Psoas muscle (tissue), 7 donors: ENCODE measurements at regions not wholly inside any gene's neighbourhood (a gene's known extent, or its start where the extent isn't known, plus 50 kb on each side); places are given as distances from the start of the nearest gene placed in this dataset.

Experiments
- ATAC-seq, 4 donors: fragments of 200-7000 bp; cut with Tn5 transposase; one replicate each; pipeline ENCODE4 v1.9.1; 2020; ENCODE audit warnings: moderate library complexity in 3 of 4, mild to moderate bottlenecking in 2 of 4
- DNase-seq, 2 donors: peaks; one replicate each; pipeline ENCODE4 v3.0.0-alpha.2; 2020
- H3K27ac ChIP-seq: fragments of 200-600 bp; one replicate; pipeline ENCODE4 v1.8.0; 2022
- H3K27me3 ChIP-seq, 3 donors: fragments of 200-600 bp in 1 of 3; one replicate each; pipeline versions ENCODE4 v1.6.1 to v1.8.0; 2013 to 2022; ENCODE audit warnings: low read length in 2 of 3, mild to moderate bottlenecking in 2 of 3, moderate library complexity in 1 of 3; ENCODE audit not compliant: insufficient read depth in 3 of 3
- H3K36me3 ChIP-seq, 2 donors: fragments of 200-600 bp in 1 of 2; one replicate each; pipeline versions ENCODE4 v1.6.1 to v1.8.0; 2013 to 2022; ENCODE audit warnings: low read depth in 1 of 2, mild to moderate bottlenecking in 1 of 2, moderate library complexity in 1 of 2; ENCODE audit not compliant: insufficient read depth in 1 of 2
- H3K4me1 ChIP-seq: fragments of 200-600 bp; one replicate; pipeline ENCODE4 v1.8.0; 2022
- H3K4me3 ChIP-seq: fragments of 200-600 bp; one replicate; pipeline ENCODE4 v1.8.0; 2022; ENCODE audit warnings: mild to moderate bottlenecking
- H3K9me3 ChIP-seq: fragments of 200-600 bp; one replicate; pipeline ENCODE4 v1.8.0; 2022
- CTCF ChIP-seq: fragments of 200-600 bp; IDR thresholded peaks from one replicate; pipeline ENCODE4 v1.8.0; 2022; ENCODE audit warnings: antibody characterized with exemption
- WGBS, 3 donors: extraction: QIAGEN DNeasy Blood & Tissue Kit; methylation state at CpG; one replicate each; pipeline versions ENCODE4 v1.1.6 to v1.1.7; 2013; 5-methylcytosine and 5-hydroxymethylcytosine counted together
- intact Hi-C, 2 donors: fragments of 100-400 bp; cut with DNase I; formaldehyde crosslinking; loops; one replicate each; pipeline versions ENCODE4 v1.11.0 to v1.14.2; 2022
- donor health status: healthy with polysubstance abuse.
- donor health status: DM: no; HTN: no; CAD: no; lungs with moderate emphysema.
- donor health status: Bipolar disorder and iron deficiency.
- donor health status: healthy.
- donor health status: DM: yes; HTN: yes; CAD: no.
- donor health status: DM: no; HTN: no; CAD: no.
- donor health status: DM: yes; HTN: yes; CAD: no.

GRCh38 chr4:53707491-53707890 lies 116.2 kb upstream of the LNX1 start:
- H3K4me1 ChIP-seq, result peaks cover 7% of the 10 kb centered on the region
- no peak for ATAC-seq
- 82 to 93% (median 92%) methylated on average over 2 of the region's 2 CpGs for WGBS, 3 donors

GRCh38 chr4:53706422-53707032 lies 115.2 kb upstream of the LNX1 start:
- no peak for DNase-seq
- Histone ChIP-seq H3K27me3 (no peaks in the 10 kb centered on the region), H3K27ac (no peak overlapping the region), H3K36me3 (no peaks in the 10 kb centered on the region), H3K4me1 (peaks cover 10% of the 10 kb centered on the region), H3K4me3 (no peak overlapping the region), H3K9me3 (no peaks in the 10 kb centered on the region)
- ATAC-seq, result peak in 1 of 4 donors; percentile 36
- peak; percentile 41 for TF ChIP-seq CTCF
- WGBS, 3 donors, result 65 to 80% (median 69%) methylated on average over 8 of the region's 8 CpGs
- intact Hi-C loops, result loop anchor here in 1 of 2 donors (5.0 to 10.0 kb wide), 2 partner anchors 198 to 511 kb away; no protein-coding TSS in a partner anchor

More at GRCh38 chr4:53707491-53707890, 116.2 kb upstream of the LNX1 start:
- H3K9me3 ChIP-seq, result no peaks in the 10 kb centered on the region
- no peak for DNase-seq
- H3K4me3 ChIP-seq, result no peak overlapping the region
- no peak overlapping the region for H3K27ac ChIP-seq
- intact Hi-C loops, result loop anchor here in 1 of 2 donors (5.0 to 10.0 kb wide), 2 partner anchors 197 to 510 kb away; no protein-coding TSS in a partner anchor
- no peak for TF ChIP-seq CTCF
- H3K27me3 ChIP-seq, result no peaks in the 10 kb centered on the region
- no peaks in the 10 kb centered on the region for H3K36me3 ChIP-seq

DNA sequence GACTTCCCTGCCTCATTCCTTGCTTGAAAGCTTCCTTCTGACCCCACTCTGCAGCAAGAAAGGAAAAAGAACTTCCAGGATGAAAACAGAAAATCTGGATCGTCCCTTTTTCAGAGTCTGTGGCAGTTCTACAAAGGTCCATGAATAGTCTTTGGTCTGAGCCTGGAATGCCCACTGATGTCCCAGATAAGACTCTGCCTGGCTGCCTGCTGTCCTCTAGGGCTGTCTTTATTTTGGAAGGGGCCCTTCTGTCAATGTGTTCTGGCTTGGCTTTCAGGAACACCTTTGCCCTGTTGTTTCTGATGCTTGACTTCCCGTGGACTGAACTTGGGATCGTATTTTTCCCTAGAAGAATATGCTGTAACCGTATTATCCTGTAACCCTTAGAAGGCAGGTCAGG lies 114.7 kb upstream of the LNX1 start:
- intact Hi-C loops, result loop anchor here in 1 of 2 donors (5.0 to 10.0 kb wide), 2 partner anchors 199 to 511 kb away; no protein-coding TSS in a partner anchor
- H3K4me3 ChIP-seq, result no peak overlapping the region
- H3K27ac ChIP-seq, result no peak overlapping the region
- H3K4me1 ChIP-seq, result peaks cover 10% of the 10 kb centered on the region
- H3K9me3 ChIP-seq, result no peaks in the 10 kb centered on the region
- ATAC-seq, result no peak
- no peaks in the 10 kb centered on the region for H3K27me3 ChIP-seq
- H3K36me3 ChIP-seq, result no peaks in the 10 kb centered on the region
- no peak for TF ChIP-seq CTCF
- 34 to 49% (median 40%) methylated on average over 4 of the region's 4 CpGs for WGBS, 3 donors
- DNase-seq, result no peak

GRCh38 chr4:53705151-53705764 lies 114.0 kb upstream of the LNX1 start:
- DNase-seq (no peak), ATAC-seq (no peak)
- Histone ChIP-seq H3K27ac (no peak overlapping the region), H3K9me3 (no peaks in the 10 kb centered on the region), H3K36me3 (no peaks in the 10 kb centered on the region), H3K4me1 (peaks cover 10% of the 10 kb centered on the region), H3K4me3 (no peak overlapping the region), H3K27me3 (no peaks in the 10 kb centered on the region)
- intact Hi-C loops, result loop anchor here in 1 of 2 donors (5.0 to 10.0 kb wide), 2 partner anchors 200 to 512 kb away; no protein-coding TSS in a partner anchor
- 69 to 86% (median 86%) methylated on average over 3 of the region's 3 CpGs for WGBS, 3 donors
- no peak for TF ChIP-seq CTCF
